Stomach (tissue), 8 donors: ENCODE measurements at regions not wholly inside any gene's neighbourhood (a gene's known extent, or its start where the extent isn't known, plus 50 kb on each side); places are given as distances from the start of the nearest gene placed in this dataset.

ENCODE experiments used
- DNase-seq, 2 donors: peaks; one replicate each; pipeline versions ENCODE4 v3.0.0 to v3.0.0-alpha.2; 2013 to 2019
- H3K27ac ChIP-seq, 5 donors: fragments of 200-600 bp in 4 of 5; sonication (generic) in 4 of 5; one replicate each; pipeline ENCODE4 v1.5.1; 2013 to 2019; ENCODE audit warnings: mild to moderate bottlenecking in 1 of 5, moderate library complexity in 1 of 5
- H3K27me3 ChIP-seq, 3 donors: fragments of 200-600 bp; sonication (generic); one replicate each; pipeline ENCODE4 v1.5.1; 2017 to 2019; ENCODE audit warnings: mixed run types in 1 of 3
- H3K36me3 ChIP-seq, 4 donors: fragments of 200-600 bp; sonication (generic); 1 replicate in 3 of 4; 2 replicates in 1 of 4; pipeline ENCODE4 v1.5.1; 2016 to 2019
- H3K4me1 ChIP-seq, 4 donors: fragments of 200-600 bp; sonication (generic); one replicate each; pipeline ENCODE4 v1.5.1; 2016 to 2019
- H3K4me3 ChIP-seq, 4 donors: fragments of 200-600 bp; sonication (generic) in 3 of 4; one replicate each; pipeline ENCODE4 v1.5.1; 2016 to 2019; ENCODE audit warnings: mild to moderate bottlenecking in 1 of 4
- H3K9me3 ChIP-seq, 4 donors: fragments of 200-600 bp; sonication (generic); one replicate each; pipeline ENCODE4 v1.5.1; 2016 to 2019
- CTCF ChIP-seq, 7 experiments: fragments of 450-650 bp in 4 of 7; fragments of 200-600 bp in 3 of 7; sonication (generic) in 3 of 7; IDR thresholded peaks; one replicate each; pipeline ENCODE4 v1.5.1; 2016 to 2019; ENCODE audit warnings: antibody characterized with exemption in 7 of 7, control low read depth in 2 of 7, mild to moderate bottlenecking in 1 of 7
- EP300 ChIP-seq: sonication (generic); formaldehyde crosslinking; IDR thresholded peaks from one replicate; pipeline ENCODE4 v1.6.1; 2017; ENCODE audit warnings: antibody characterized with exemption
- POLR2A ChIP-seq, 4 donors: fragments of 450-650 bp; IDR thresholded peaks; one replicate each; pipeline ENCODE4 v1.6.1; 2016; ENCODE audit warnings: antibody characterized with exemption in 4 of 4, control low read depth in 2 of 4, mild to moderate bottlenecking in 1 of 4, moderate library complexity in 1 of 4
- POLR2AphosphoS5 ChIP-seq, 3 donors: sonication (generic); formaldehyde crosslinking; IDR thresholded peaks; one replicate each; pipeline ENCODE4 v1.6.1; 2016; ENCODE audit warnings: antibody characterized with exemption in 3 of 3
- WGBS, 5 donors: extraction: QIAGEN DNeasy Blood & Tissue Kit in 3 of 5; methylation state at CpG; one replicate each; pipeline versions ENCODE4 v1.1.5 to v1.1.7; 2013 to 2018; 5-methylcytosine and 5-hydroxymethylcytosine counted together
- intact Hi-C: fragments of 100-400 bp; cut with DNase I; formaldehyde crosslinking; loops from one replicate; pipeline ENCODE4 v1.15.1; 2023; ENCODE audit warnings: low total_unique reads
- donor health status: healthy with polysubstance abuse.
- donor health status: Bipolar disorder and iron deficiency.
- donor health status: healthy.

DNA sequence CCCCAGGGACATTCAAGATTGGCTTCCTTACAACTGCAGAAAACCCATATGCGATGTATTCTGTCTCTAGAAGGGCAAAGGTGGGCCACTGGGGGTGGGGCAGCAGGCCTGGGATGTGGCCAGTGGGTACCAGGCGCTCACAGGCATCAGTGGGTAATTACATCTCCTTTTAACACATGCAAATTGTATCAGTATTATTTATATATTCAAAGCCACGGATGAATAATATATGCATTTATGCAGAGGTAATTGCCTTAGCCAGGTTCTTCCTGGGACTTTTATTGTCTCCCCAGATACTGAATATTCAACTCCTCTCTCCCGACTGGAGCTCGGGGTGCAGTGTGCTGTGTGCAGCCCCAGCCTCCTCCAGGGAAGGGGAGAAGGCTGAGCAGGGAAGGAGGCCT, 109.4 kb upstream of the MVB12B start:
- Histone ChIP-seq H3K4me1 (no peaks in the 10 kb centered on the region), H3K36me3 (no peaks in the 10 kb centered on the region), H3K27me3 (peaks cover 0 to 43% (median 3%) of the 10 kb centered on the region in 3 donors), H3K27ac (no peak overlapping the region), H3K9me3 (peaks cover 0 to 39% (median 29%) of the 10 kb centered on the region in 4 donors), H3K4me3 (no peak overlapping the region)
- intact Hi-C loops, result no loop called here
- no peak for TF ChIP-seq POLR2A (IDR thresholded peaks at IDR 0.05)
- TF ChIP-seq POLR2AphosphoS5 (IDR thresholded peaks at IDR 0.05), result no peak
- TF ChIP-seq EP300, result no peak
- no peak for TF ChIP-seq CTCF (IDR thresholded peaks at IDR 0.05)
- 62 to 70% (median 65%) methylated on average over 5 of the region's 5 CpGs for WGBS, 5 donors
- no peak for DNase-seq

GRCh38 chr9:126217797-126218196, 108.8 kb upstream of the MVB12B start:
- H3K4me3 ChIP-seq, result no peak overlapping the region

GRCh38 chr9:126218359-126219125, 108.1 kb upstream of the MVB12B start:
- H3K27ac ChIP-seq, result no peak overlapping the region
- H3K9me3 ChIP-seq, result peaks cover 0 to 26% (median 18%) of the 10 kb centered on the region in 4 donors
- H3K4me3 ChIP-seq, result no peak overlapping the region
- no peak for TF ChIP-seq POLR2AphosphoS5 (IDR thresholded peaks at IDR 0.05)
- no peak for TF ChIP-seq CTCF (IDR thresholded peaks at IDR 0.05)
- TF ChIP-seq EP300, result no peak
- H3K4me1 ChIP-seq, result peaks cover 0 to 6% (median 3%) of the 10 kb centered on the region in 4 donors
- WGBS, 5 donors, result 76 to 84% (median 79%) methylated on average over 10 of the region's 10 CpGs
- no peak for DNase-seq
- H3K36me3 ChIP-seq, result no peaks in the 10 kb centered on the region
- intact Hi-C loops, result no loop called here
- H3K27me3 ChIP-seq, result peaks cover 8 to 56% (median 16%) of the 10 kb centered on the region in 3 donors

More at GRCh38 chr9:126217797-126218196, 108.8 kb upstream of the MVB12B start:
- TF ChIP-seq POLR2AphosphoS5 (IDR thresholded peaks at IDR 0.05) (no peak), POLR2A (IDR thresholded peaks at IDR 0.05) (no peak), EP300 (no peak), CTCF (IDR thresholded peaks at IDR 0.05) (no peak)
- H3K4me1 ChIP-seq, result peaks cover 0 to 5% (median 2%) of the 10 kb centered on the region in 4 donors
- WGBS, 5 donors, result 60 to 77% (median 72%) methylated on average over 7 of the region's 7 CpGs
- H3K9me3 ChIP-seq, result peaks cover 0 to 34% (median 25%) of the 10 kb centered on the region in 4 donors
- DNase-seq, result no peak
- intact Hi-C loops, result no loop called here
- H3K27ac ChIP-seq, result no peak overlapping the region
- peaks cover 4 to 48% (median 9%) of the 10 kb centered on the region in 3 donors for H3K27me3 ChIP-seq
- H3K36me3 ChIP-seq, result no peaks in the 10 kb centered on the region

GRCh38 chr9:126219166-126219565, 107.5 kb upstream of the MVB12B start:
- Histone ChIP-seq H3K4me1 (peaks cover 0 to 6% (median 3%) of the 10 kb centered on the region in 4 donors), H3K9me3 (peaks cover 0 to 20% (median 11%) of the 10 kb centered on the region in 4 donors), H3K27me3 (peaks cover 8 to 62% (median 20%) of the 10 kb centered on the region in 3 donors), H3K36me3 (no peaks in the 10 kb centered on the region), H3K27ac (no peak overlapping the region), H3K4me3 (no peak overlapping the region)
- TF ChIP-seq CTCF (IDR thresholded peaks at IDR 0.05) (no peak), POLR2AphosphoS5 (IDR thresholded peaks at IDR 0.05) (no peak), POLR2A (IDR thresholded peaks at IDR 0.05) (no peak), EP300 (no peak)
- intact Hi-C loops, result no loop called here
- DNase-seq, result no peak
- WGBS, 5 donors, result 81 to 97% (median 87%) methylated on average over 2 of the region's 2 CpGs
